ENCODE measurements at regions not wholly inside any gene's neighbourhood (a gene's known extent, or its start where the extent isn't known, plus 50 kb on each side); places are given as distances from the start of the nearest gene placed in this dataset.
"Not testable (repeated sequence)": the region's sequence is repeated elsewhere in the genome, so short reads cannot be mapped to it uniquely, and the experiment has no call there.

- Mint-ChIP-seq H3K27ac (no peak overlapping the region), H3K36me3 (ENCODE audit: low read depth) (no peaks in the 10 kb centered on the region), H3K9me3 (no peaks in the 10 kb centered on the region), H3K4me1 (no peaks in the 10 kb centered on the region), H3K4me3 (no peak overlapping the region), H3K27me3 (no peaks in the 10 kb centered on the region)
- intact Hi-C loops (cut with micrococcal nuclease), result no loop called here
- DNase-seq (no peak), ATAC-seq (ENCODE audit: low read depth) (no peak)
- ChIA-PET POLR2A (no interaction called here), CTCF (interaction anchor here (0.6 kb wide), 1 partner anchor 899 kb away, joined by 4 read pairs; no protein-coding TSS in a partner anchor)
- TF ChIP-seq CTCF (IDR thresholded peaks at IDR 0.05), result no peak
Observed at GRCh38 chr7:124187962-124188361, 155.1 kb upstream of the TMEM229A start.

- POLR2A ChIA-PET, result no interaction called here
- H3K9me3 Mint-ChIP-seq, result no peaks in the 10 kb centered on the region
- ATAC-seq (ENCODE audit: low read depth), result no peak
- no peaks in the 10 kb centered on the region for H3K36me3 Mint-ChIP-seq (ENCODE audit: low read depth)
- H3K4me1 Mint-ChIP-seq, result no peaks in the 10 kb centered on the region
- CTCF ChIA-PET, result no interaction called here
- no peak for DNase-seq
- no peak for TF ChIP-seq CTCF (IDR thresholded peaks at IDR 0.05)
- H3K27ac Mint-ChIP-seq, result no peak overlapping the region
- no peaks in the 10 kb centered on the region for H3K27me3 Mint-ChIP-seq
- intact Hi-C loops (cut with micrococcal nuclease), result no loop called here
- no peak overlapping the region for H3K4me3 Mint-ChIP-seq
Observed at GRCh38 chr7:124183649-124184048, 150.8 kb upstream of the TMEM229A start.

GRCh38 chr7:124179641-124180040 lies 146.8 kb upstream of the TMEM229A start:
- Mint-ChIP-seq H3K9me3 (no peaks in the 10 kb centered on the region), H3K4me1 (no peaks in the 10 kb centered on the region), H3K4me3 (no peak overlapping the region), H3K27ac (no peak overlapping the region), H3K27me3 (no peaks in the 10 kb centered on the region), H3K36me3 (ENCODE audit: low read depth) (no peaks in the 10 kb centered on the region)
- DNase-seq (no peak), ATAC-seq (ENCODE audit: low read depth) (no peak)
- TF ChIP-seq CTCF (IDR thresholded peaks at IDR 0.05), result no peak
- intact Hi-C loops (cut with micrococcal nuclease), result no loop called here
- ChIA-PET CTCF (no interaction called here), POLR2A (no interaction called here)

- Mint-ChIP-seq H3K27ac (no peak overlapping the region), H3K4me1 (no peaks in the 10 kb centered on the region), H3K27me3 (no peaks in the 10 kb centered on the region), H3K36me3 (ENCODE audit: low read depth) (no peaks in the 10 kb centered on the region), H3K4me3 (no peak overlapping the region), H3K9me3 (no peaks in the 10 kb centered on the region)
- CTCF ChIA-PET, result no interaction called here
- ATAC-seq (ENCODE audit: low read depth), result no peak
- TF ChIP-seq CTCF (IDR thresholded peaks at IDR 0.05), result no peak
- POLR2A ChIA-PET, result no interaction called here
- no peak for DNase-seq
- intact Hi-C loops (cut with micrococcal nuclease), result no loop called here
Observed at GRCh38 chr7:124177891-124178290, 145.0 kb upstream of the TMEM229A start.

GRCh38 chr7:124171812-124172211 lies 138.9 kb upstream of the TMEM229A start:
- H3K27ac Mint-ChIP-seq; CTCF ChIA-PET; H3K9me3 Mint-ChIP-seq; DNase-seq; intact Hi-C loops (cut with micrococcal nuclease); H3K4me1 Mint-ChIP-seq; H3K36me3 Mint-ChIP-seq (ENCODE audit: low read depth); ATAC-seq (ENCODE audit: low read depth); H3K4me3 Mint-ChIP-seq; POLR2A ChIA-PET; H3K27me3 Mint-ChIP-seq: not testable (repeated sequence)

GRCh38 chr7:124171068-124171467 lies 138.2 kb upstream of the TMEM229A start:
- ChIA-PET POLR2A (no interaction called here), CTCF (no interaction called here)
- H3K9me3 Mint-ChIP-seq, result peaks cover 8% of the 10 kb centered on the region
- DNase-seq (no peak), ATAC-seq (ENCODE audit: low read depth) (no peak)
- H3K4me1 Mint-ChIP-seq, result no peaks in the 10 kb centered on the region
- no peak overlapping the region for H3K4me3 Mint-ChIP-seq
- no peak for TF ChIP-seq CTCF (IDR thresholded peaks at IDR 0.05)
- H3K27me3 Mint-ChIP-seq, result no peaks in the 10 kb centered on the region
- intact Hi-C loops (cut with micrococcal nuclease), result no loop called here
- no peaks in the 10 kb centered on the region for H3K36me3 Mint-ChIP-seq (ENCODE audit: low read depth)
- no peak overlapping the region for H3K27ac Mint-ChIP-seq
